Kidney epithelial cell (primary cell): ENCODE measurements at regions not wholly inside any gene's neighbourhood (a gene's known extent, or its start where the extent isn't known, plus 50 kb on each side); places are given as distances from the start of the nearest gene placed in this dataset.
A peak's percentile ranks its signal among the peaks of the same experiment; 100 is the strongest.

ENCODE experiments used
- DNase-seq: peaks from one replicate; pipeline ENCODE4 v3.0.0-alpha.2; 2010; ENCODE audit warnings: low read depth
- H3K27me3 ChIP-seq: 2 replicates; pipeline ENCODE4 v1.6.0; 2011; ENCODE audit warnings: low read length; ENCODE audit not compliant: control insufficient read depth, insufficient read depth
- H3K36me3 ChIP-seq: 2 replicates; pipeline ENCODE4 v1.5.1; 2011; ENCODE audit warnings: low read length; ENCODE audit not compliant: control insufficient read depth, insufficient read depth
- H3K4me3 ChIP-seq: 2 replicates; pipeline ENCODE4 v1.5.1; 2011; ENCODE audit warnings: low read depth, mild to moderate bottlenecking, control low read depth, low read length
- CTCF ChIP-seq: IDR thresholded peaks from 2 replicates; pipeline ENCODE4 v1.5.1; 2011; ENCODE audit warnings: mild to moderate bottlenecking, moderate library complexity, low read length, control low read depth, inconsistent platforms; ENCODE audit not compliant: insufficient read depth, poor library complexity, severe bottlenecking

GRCh38 chr4:181147416-181147951 is 1095.7 kb upstream of the TENM3 start:
- no peak for TF ChIP-seq CTCF
- Histone ChIP-seq H3K4me3 (no peak overlapping the region), H3K27me3 (peaks cover 2% of the 10 kb centered on the region), H3K36me3 (no peaks in the 10 kb centered on the region)
- DNase-seq, result no peak

GRCh38 chr4:181148470-181148869 is 1094.7 kb upstream of the TENM3 start:
- Histone ChIP-seq H3K4me3 (no peak overlapping the region), H3K27me3 (no peaks in the 10 kb centered on the region), H3K36me3 (no peaks in the 10 kb centered on the region)
- no peak for TF ChIP-seq CTCF
- DNase-seq, result no peak

- no peak overlapping the region for H3K4me3 ChIP-seq
- DNase-seq, result peak; percentile 84
Observed at GRCh38 chr4:181150191-181150590, 1093.0 kb upstream of the TENM3 start.

GRCh38 chr4:181151856-181152255 is 1091.3 kb upstream of the TENM3 start:
- Histone ChIP-seq H3K36me3 (no peaks in the 10 kb centered on the region), H3K27me3 (no peaks in the 10 kb centered on the region), H3K4me3 (no peak overlapping the region)
- no peak for TF ChIP-seq CTCF
- no peak for DNase-seq

More at GRCh38 chr4:181150191-181150590, 1093.0 kb upstream of the TENM3 start:
- H3K27me3 ChIP-seq, result no peaks in the 10 kb centered on the region
- TF ChIP-seq CTCF, result no peak
- H3K36me3 ChIP-seq, result no peaks in the 10 kb centered on the region

- Histone ChIP-seq H3K27me3 (no peaks in the 10 kb centered on the region), H3K36me3 (no peaks in the 10 kb centered on the region), H3K4me3 (no peak overlapping the region)
- TF ChIP-seq CTCF, result no peak
- DNase-seq, result no peak
Observed at GRCh38 chr4:181157647-181158046, 1085.6 kb upstream of the TENM3 start.

- no peak overlapping the region for H3K4me3 ChIP-seq
- TF ChIP-seq CTCF, result no peak
- no peak for DNase-seq
Observed at GRCh38 chr4:181158971-181159370, 1084.2 kb upstream of the TENM3 start.

More at GRCh38 chr4:181158971-181159370, 1084.2 kb upstream of the TENM3 start:
- H3K36me3 ChIP-seq, result no peaks in the 10 kb centered on the region
- H3K27me3 ChIP-seq, result no peaks in the 10 kb centered on the region
